GM18507 (cell line): ENCODE measurements at regions not wholly inside any gene's neighbourhood (a gene's known extent, or its start where the extent isn't known, plus 50 kb on each side); places are given as distances from the start of the nearest gene placed in this dataset.

Experiments used
- DNase-seq: peaks from one replicate; pipeline ENCODE4 v3.0.0; 2011; ENCODE audit warnings: low read depth; ENCODE audit not compliant: insufficient read length; ENCODE audit errors: extremely low spot score
- FAIRE-seq: peaks from 2 replicates; lab custom pipeline; 2011; peaks lifted over from hg19 to GRCh38; lab: Jason Lieb, UNC

- FAIRE-seq (no peak), DNase-seq (no peak)
Measured at GRCh38 chr1:87689487-87689886, 360.8 kb downstream of the LMO4 start.

DNA sequence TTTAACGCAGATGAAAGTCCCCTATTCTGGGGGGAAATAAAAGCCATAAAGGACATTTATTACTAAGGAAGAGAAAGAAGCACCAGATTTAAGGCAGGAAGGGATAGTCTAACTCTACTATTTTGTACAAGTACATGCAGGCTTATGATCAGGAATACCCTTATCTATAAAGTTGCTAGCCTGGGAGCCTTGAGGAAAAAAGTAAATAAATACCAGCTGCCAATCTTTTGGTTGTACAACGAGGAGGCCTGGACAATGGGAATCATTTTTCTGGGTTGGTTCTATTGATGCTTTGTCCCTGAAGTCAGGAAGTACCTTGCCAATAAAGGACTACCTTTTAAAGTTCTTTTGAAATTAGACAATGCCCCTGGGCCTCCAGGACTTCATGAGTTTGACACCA, 367.8 kb downstream of the LMO4 start:
- DNase-seq (no peak), FAIRE-seq (no peak)

GRCh38 chr1:87702455-87702854, 373.8 kb downstream of the LMO4 start:
- no peak for DNase-seq

GRCh38 chr1:87705233-87705632, 376.6 kb downstream of the LMO4 start:
- DNase-seq (no peak), FAIRE-seq (no peak)

More at GRCh38 chr1:87702455-87702854, 373.8 kb downstream of the LMO4 start:
- FAIRE-seq: no peak

- DNase-seq (no peak), FAIRE-seq (no peak)
Measured at GRCh38 chr1:87706203-87706602, 377.5 kb downstream of the LMO4 start.

- FAIRE-seq (no peak), DNase-seq (no peak)
Measured at GRCh38 chr1:87706779-87707228, 378.1 kb downstream of the LMO4 start.

- DNase-seq: no peak
- FAIRE-seq: no peak
Measured at GRCh38 chr1:87707411-87707810, 378.7 kb downstream of the LMO4 start.

- FAIRE-seq (no peak), DNase-seq (no peak)
Measured at GRCh38 chr1:87712261-87713010, 383.8 kb downstream of the LMO4 start.

GRCh38 chr1:87714278-87714677, 385.6 kb downstream of the LMO4 start:
- FAIRE-seq: no peak

GRCh38 chr1:87715052-87715451, 386.4 kb downstream of the LMO4 start:
- FAIRE-seq (no peak), DNase-seq (no peak)

More at GRCh38 chr1:87714278-87714677, 385.6 kb downstream of the LMO4 start:
- DNase-seq: no peak

- no peak for DNase-seq
Measured at GRCh38 chr1:87715471-87715870, 386.8 kb downstream of the LMO4 start.

GRCh38 chr1:87717157-87717670, 388.5 kb downstream of the LMO4 start:
- DNase-seq (no peak), FAIRE-seq (no peak)

More at GRCh38 chr1:87715471-87715870, 386.8 kb downstream of the LMO4 start:
- FAIRE-seq: no peak

DNA sequence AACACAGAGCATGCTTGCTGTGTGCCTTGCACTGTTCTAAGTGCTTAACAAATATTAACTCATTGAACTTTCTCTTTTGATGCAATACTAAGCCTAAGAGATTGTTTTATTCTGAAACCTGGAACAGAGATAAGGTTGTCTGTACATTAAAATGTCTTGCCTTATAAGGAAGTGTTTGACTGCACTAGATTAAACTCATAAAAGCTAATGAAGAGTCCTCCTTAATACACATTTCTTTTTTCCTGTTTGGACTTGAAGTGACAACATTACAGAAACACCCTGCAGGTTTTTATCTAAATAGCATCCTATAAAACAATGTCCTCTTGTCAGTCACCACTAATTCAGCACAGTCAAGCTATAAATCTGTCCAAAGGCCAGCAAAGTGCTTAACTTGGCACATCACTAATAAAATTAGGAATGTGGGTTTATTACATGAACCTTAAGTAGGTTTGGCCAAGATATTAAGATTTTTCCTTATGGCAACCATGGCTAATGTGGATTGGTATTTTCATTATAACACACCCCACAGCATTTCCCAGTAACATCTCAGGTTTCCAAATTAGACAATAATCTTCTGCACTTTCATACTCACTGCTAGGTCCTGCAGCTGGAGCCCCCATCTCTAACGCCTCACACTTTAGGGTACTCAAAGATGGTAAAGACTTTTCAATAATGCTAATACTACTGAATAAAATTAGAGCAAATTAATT, 389.7 kb downstream of the LMO4 start:
- no peak for FAIRE-seq
- no peak for DNase-seq

DNA sequence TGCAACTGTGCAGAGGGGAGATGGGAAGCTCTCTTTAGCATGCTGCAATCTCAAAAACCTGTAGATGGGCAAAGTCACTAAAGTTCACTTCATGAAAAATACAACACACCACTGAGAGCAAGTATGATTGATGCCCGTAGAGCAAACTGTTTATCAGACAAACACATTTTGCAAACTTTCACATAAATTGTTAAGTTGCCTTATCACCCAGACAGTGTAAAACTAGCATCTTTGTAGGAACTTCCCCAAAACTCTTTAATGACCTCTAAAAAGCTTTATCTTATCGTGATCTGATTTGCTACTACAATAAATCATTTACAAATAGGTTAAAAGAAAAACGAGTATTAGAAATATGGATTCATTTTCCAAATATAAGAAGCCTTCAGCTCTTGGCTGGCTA, 391.0 kb downstream of the LMO4 start:
- no peak for FAIRE-seq
- DNase-seq: no peak

- DNase-seq (no peak), FAIRE-seq (no peak)
Measured at GRCh38 chr1:87720561-87720960, 391.9 kb downstream of the LMO4 start.

- no peak for DNase-seq
- no peak for FAIRE-seq
Measured at GRCh38 chr1:87723193-87723592, 394.5 kb downstream of the LMO4 start.

DNA sequence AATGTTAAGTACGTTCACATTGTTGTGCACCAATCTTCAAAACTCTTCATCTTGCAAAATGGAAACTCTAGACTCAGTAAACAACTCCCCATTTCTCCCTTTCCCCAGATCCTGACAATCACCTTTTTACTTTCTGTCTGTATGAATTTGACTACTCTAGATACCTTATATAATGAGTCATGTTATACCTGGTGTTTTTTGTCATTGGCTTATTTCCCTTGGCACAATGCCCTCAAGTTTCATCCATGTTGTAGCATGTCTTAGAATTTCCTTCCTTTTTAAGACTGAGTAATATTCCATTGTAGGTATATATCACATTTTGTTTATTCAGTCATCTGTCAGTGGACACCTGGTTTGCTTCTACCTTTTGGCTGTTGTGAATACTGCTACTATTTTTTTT, 399.5 kb downstream of the LMO4 start:
- FAIRE-seq: no peak
- no peak for DNase-seq

DNA sequence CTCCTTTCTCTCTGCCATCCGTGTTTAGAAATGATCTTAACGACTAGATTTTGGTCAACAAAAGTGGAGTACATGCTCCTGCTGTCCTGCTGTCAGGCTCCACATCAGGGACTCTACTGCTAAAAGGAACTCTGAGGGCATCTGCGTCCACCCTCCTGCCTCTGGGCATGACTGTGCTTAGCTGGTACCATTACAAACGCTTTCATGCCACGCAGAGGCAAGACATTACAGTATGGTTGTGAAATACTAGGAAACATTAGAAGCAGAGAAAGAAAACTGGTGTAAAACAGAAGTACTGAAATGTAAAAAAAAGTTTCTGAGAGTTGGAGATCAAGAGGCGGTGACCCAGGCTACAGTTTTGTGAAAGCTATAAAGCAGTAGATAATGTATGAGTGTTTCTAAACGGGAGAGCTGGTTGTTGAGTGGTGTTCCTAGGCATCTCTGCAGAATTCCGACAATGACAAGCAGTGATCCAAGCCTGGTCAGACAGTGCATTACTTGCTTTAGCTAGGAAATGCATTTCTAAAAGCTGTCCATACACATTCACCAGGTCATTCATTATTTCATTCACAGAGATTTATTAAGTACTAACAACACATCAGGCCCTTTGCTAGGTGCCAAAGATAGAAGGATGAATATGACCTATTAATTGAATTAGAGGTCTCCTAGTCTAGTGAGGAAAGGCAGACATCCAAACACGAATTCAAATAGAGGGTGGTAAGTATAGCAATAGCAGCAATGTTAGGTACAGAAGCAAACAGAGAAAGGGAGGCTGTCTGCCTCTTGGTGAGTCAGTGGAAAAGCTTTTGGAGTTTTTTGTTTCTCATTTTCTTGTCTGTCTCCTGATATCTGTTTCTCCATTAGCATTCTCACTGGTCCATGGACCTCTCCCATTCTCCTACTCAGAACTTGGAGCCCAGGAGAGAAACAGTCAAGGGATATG, 401.9 kb downstream of the LMO4 start:
- FAIRE-seq: no peak

GRCh38 chr1:87733386-87733785, 404.7 kb downstream of the LMO4 start:
- FAIRE-seq (no peak), DNase-seq (no peak)

More for the DNA sequence above, 401.9 kb downstream of the LMO4 start:
- DNase-seq: no peak

DNA sequence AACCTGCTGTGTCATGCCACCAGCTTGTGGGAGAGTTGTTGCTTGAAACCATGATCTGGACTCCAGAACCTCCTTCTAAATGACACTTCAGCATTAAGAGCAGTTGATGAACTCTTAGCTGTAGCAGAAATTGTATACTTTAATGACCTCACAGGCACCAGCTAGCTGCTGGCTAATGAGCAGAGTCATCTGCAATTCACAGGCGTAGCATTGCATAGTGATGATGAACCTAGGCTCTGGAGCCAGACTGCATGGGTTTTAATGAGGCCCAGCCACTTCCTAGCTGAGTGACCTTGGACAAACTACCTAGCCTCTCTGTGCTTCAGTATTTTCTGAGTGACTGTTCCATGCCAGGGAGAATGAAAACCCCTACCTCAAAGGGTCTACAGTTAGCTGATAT, 407.1 kb downstream of the LMO4 start:
- FAIRE-seq: no peak
- no peak for DNase-seq
